KBM-7 (cell line): ENCODE measurements at regions not wholly inside any gene's neighbourhood (a gene's known extent, or its start where the extent isn't known, plus 50 kb on each side); places are given as distances from the start of the nearest gene placed in this dataset.
"Not testable (repeated sequence)": the region's sequence is repeated elsewhere in the genome, so short reads cannot be mapped to it uniquely, and the experiment has no call there.

Experiments used
- DNase-seq: peaks from one replicate; pipeline ENCODE4 v3.0.0-alpha.2; 2015
- in situ Hi-C: fragments of 300-500 bp; cut with MboI; formaldehyde crosslinking; loops from 2 replicates; pipeline ENCODE4 v1.14.3; 2020; ENCODE audit warnings: low sequenced_read_pairs, low pct_unique_long_range_greater_than_20kb, mixed read lengths

DNA sequence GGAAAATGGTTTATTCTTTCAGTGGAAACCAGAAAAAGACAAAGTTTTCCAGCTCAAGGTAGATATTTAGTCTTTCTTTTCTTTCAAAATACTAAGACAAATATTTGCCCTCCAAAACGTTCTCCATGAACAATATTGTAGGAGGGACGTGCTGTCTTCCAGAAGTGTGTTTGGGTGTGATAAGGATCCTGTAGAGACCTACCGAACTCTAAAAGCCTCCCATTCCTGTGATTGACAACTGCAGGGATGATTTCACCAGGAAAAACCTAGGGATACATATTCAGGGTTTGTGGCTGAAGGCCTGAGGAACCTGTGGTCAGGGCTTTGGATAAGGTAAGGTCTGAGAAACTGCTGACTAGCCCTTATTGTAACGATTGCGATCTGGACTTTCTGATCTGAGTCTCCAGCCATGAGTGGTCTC lies 167.1 kb downstream of the ZNF648 start:
- in situ Hi-C loops, result no loop called here
- no peak for DNase-seq

DNA sequence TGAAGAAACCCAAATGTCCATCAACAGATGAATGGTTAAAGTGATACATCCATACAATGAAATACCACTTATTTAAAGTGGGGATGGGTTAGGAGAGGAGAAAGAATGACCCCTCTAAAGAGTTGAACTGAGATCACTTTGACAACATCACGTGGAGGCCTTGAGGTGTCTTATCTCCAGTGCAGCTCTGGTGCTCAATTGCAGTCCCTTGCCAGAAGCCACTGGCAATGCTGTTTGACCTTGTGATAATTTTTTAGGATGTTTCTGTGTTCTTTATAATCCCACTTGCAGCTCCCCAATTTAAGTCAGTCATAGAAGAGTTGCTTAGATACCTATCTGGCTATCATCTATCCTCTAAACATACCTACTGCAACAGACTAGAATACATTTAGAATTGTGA lies 167.6 kb downstream of the ZNF648 start:
- DNase-seq, result no peak
- in situ Hi-C loops, result no loop called here

DNA sequence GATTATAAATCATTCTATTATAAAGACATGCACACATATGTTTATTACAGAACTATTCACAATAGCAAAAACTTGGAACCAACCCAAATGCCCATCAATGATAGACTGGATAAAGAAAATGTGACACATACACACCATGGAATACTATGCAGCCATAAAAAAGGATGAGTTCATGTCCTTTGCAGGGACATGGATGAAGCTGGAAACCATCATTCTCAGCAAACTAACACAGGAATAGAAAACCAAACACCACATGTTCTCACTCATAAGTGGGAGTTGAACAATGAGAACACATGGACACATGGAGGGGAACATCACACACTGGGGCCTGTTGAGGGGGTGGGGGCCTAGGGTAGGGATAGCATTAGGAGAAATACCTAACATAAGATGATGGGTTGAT lies 168.4 kb downstream of the ZNF648 start:
- in situ Hi-C loops, DNase-seq: not testable (repeated sequence)

DNA sequence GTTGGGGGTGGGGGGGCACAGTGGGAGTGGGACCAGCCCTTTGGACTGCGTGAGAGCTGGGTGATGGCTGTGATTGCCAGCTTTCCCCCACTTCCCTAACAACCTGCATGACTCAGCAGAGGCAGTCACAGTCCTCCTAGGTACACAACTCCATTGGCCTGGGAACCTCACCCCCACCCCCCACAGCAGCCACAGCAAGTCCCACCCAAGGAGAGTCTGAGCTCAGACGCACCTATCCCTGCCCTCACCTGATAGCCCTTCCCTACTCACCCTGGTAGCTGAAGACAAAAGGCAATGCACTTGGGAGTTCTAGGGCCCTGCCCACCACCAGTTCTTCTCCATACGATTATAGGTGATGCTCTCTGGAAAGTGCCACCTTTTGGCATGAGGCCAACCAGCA lies 188.9 kb downstream of the ZNF648 start:
- in situ Hi-C loops, result no loop called here
- DNase-seq, result no peak

DNA sequence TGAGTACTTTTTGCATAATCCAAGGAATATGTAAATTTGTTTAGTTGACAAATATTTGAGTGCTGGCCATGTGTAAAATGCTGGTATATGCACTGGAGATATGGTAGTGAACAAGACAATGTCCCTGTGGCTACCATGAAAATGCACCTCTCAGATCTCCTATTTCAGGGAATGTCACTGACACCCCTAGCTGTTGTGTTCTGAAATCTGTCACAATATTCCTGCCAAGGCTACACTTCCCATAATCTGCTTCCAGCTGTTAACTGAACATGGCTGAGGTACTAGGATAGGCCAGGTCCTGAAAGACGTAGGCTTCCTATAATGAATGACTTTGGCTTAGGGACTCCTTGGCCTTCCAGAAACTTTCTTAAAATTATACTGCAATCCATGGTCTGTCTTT lies 197.8 kb downstream of the ZNF648 start:
- DNase-seq, result no peak
- in situ Hi-C loops, result no loop called here

DNA sequence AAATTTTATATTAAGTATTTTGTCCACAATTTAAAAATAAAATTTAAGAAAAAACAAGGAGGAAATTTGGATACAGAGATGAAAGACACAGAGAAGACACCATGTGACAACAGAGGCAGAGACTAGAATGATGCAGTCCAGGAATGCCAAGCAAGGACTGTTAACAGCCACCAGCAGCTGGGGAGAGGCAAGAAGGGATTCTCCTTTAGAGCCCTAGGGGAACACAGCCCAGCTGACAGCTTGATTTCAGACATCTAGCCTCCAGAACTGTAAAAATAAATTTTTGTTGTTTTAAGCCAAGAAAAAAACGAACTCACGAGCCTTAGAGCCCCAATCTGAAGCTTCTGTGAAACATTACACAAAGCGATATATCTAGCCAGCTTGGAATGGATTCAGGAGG lies 198.5 kb downstream of the ZNF648 start:
- in situ Hi-C loops, result no loop called here
- DNase-seq, result no peak

DNA sequence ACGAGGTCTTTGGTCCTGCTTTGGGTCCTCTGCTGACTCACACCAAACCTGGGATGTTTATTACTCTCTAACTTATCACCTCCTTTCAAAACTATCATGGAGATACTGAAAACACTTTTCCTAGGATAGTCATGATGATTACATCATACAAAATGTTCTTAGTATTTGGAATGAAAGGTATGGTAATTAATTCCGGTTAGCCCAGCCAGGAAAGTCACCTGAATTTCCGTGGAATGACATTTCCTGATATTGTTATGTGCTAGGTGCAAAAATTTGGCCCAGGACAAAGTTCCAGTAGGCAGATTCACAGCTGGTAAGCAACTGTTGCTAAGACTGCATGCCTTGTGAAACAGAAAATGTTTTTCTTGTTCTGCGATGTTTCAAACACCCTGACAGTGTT lies 203.4 kb downstream of the ZNF648 start:
- in situ Hi-C loops, result no loop called here
- DNase-seq, result no peak
